Left lung (tissue), 4 donors: ENCODE measurements at regions not wholly inside any gene's neighbourhood (a gene's known extent, or its start where the extent isn't known, plus 50 kb on each side); places are given as distances from the start of the nearest gene placed in this dataset.
"Not testable (repeated sequence)": the region's sequence is repeated elsewhere in the genome, so short reads cannot be mapped to it uniquely, and the experiment has no call there.

Source experiments
- ATAC-seq: fragments of 200-7000 bp; cut with Tn5 transposase; one replicate; pipeline ENCODE4 v1.9.1; 2020; ENCODE audit warnings: moderate library complexity
- DNase-seq, 4 donors: peaks; one replicate each; pipeline ENCODE4 v3.0.0-alpha.2; 2013 to 2020
- H3K27ac ChIP-seq, 2 donors: fragments of 200-600 bp; sonication (generic) in 1 of 2; one replicate each; pipeline versions ENCODE4 v1.5.0 to v1.8.0; 2020 to 2021
- H3K27me3 ChIP-seq, 2 donors: fragments of 200-600 bp; sonication (generic) in 1 of 2; one replicate each; pipeline versions ENCODE4 v1.5.0 to v1.8.0; 2020 to 2021
- H3K36me3 ChIP-seq, 2 donors: fragments of 200-600 bp; sonication (generic) in 1 of 2; one replicate each; pipeline versions ENCODE4 v1.5.0 to v1.8.0; 2020 to 2021
- H3K4me1 ChIP-seq, 2 donors: fragments of 200-600 bp; one replicate each; pipeline ENCODE4 v1.8.0; 2021
- H3K4me3 ChIP-seq, 2 donors: fragments of 200-600 bp; sonication (generic) in 1 of 2; one replicate each; pipeline versions ENCODE4 v1.5.0 to v1.8.0; 2020 to 2021; ENCODE audit warnings: mild to moderate bottlenecking in 1 of 2
- H3K9me3 ChIP-seq, 2 donors: fragments of 200-600 bp; sonication (generic) in 1 of 2; one replicate each; pipeline versions ENCODE4 v1.5.0 to v1.8.0; 2020 to 2021
- CTCF ChIP-seq, 2 donors: fragments of 200-600 bp; sonication (generic) in 1 of 2; IDR thresholded peaks; one replicate each; pipeline versions ENCODE4 v1.5.0 to v1.8.0; 2021; ENCODE audit warnings: antibody characterized with exemption in 2 of 2
- intact Hi-C, 2 donors: fragments of 100-400 bp; cut with DNase I; formaldehyde crosslinking; loops; one replicate each; pipeline versions ENCODE4 v1.11.2 to v1.14.2; 2022
- donor health status: DM: no; HTN: yes; CAD: no.
- donor health status: DM: no; HTN: no; CAD: no.

- peaks cover 0 to 5% of the 10 kb centered on the region in 2 donors for H3K9me3 ChIP-seq
- H3K27ac ChIP-seq: no peak overlapping the region
- peak in 1 of 4 donors; percentile 69 for DNase-seq
- H3K4me3 ChIP-seq: no peak overlapping the region
- no peaks in the 10 kb centered on the region for H3K27me3 ChIP-seq
- no peak for TF ChIP-seq CTCF (IDR thresholded peaks at IDR 0.05)
- no peaks in the 10 kb centered on the region for H3K4me1 ChIP-seq
- H3K36me3 ChIP-seq: no peaks in the 10 kb centered on the region
- intact Hi-C loops: no loop called here
- ATAC-seq: no peak
Observed at GRCh38 chr11:23884341-23884740, 612.5 kb upstream of the LUZP2 start.

GRCh38 chr11:23885801-23886200 lies 611.1 kb upstream of the LUZP2 start:
- peaks cover 0 to 5% of the 10 kb centered on the region in 2 donors for H3K9me3 ChIP-seq
- ATAC-seq (no peak), DNase-seq (no peak)
- H3K36me3 ChIP-seq: no peaks in the 10 kb centered on the region
- no peaks in the 10 kb centered on the region for H3K27me3 ChIP-seq
- no peaks in the 10 kb centered on the region for H3K4me1 ChIP-seq
- no peak overlapping the region for H3K4me3 ChIP-seq
- H3K27ac ChIP-seq: no peak overlapping the region
- no peak for TF ChIP-seq CTCF (IDR thresholded peaks at IDR 0.05)
- intact Hi-C loops: no loop called here

GRCh38 chr11:23887122-23887521 lies 609.7 kb upstream of the LUZP2 start:
- H3K4me3 ChIP-seq, H3K4me1 ChIP-seq, intact Hi-C loops, H3K9me3 ChIP-seq, DNase-seq, H3K27ac ChIP-seq, ATAC-seq, H3K27me3 ChIP-seq, H3K36me3 ChIP-seq: not testable (repeated sequence)

DNA sequence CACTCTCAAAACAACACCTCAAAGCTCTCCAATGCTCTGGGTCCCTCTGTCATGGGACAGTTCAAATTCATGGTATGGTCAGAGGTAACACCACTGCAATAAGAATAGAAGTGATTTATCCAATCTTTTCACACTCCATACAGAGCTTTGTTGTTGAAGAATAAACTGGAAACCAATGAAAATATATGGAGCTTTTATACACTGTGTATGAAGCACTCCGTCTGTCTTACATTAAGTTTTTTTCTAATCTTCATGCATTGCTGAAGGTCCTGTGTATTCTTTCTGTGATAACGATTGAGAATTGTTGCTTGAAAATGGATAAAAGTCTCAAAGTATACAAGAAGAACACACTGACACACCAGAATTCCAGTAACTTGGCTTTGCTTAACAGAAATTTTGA lies 603.7 kb upstream of the LUZP2 start:
- H3K27me3 ChIP-seq: no peaks in the 10 kb centered on the region
- intact Hi-C loops: no loop called here
- no peak for DNase-seq
- no peak overlapping the region for H3K4me3 ChIP-seq
- H3K9me3 ChIP-seq: peaks cover 0 to 4% of the 10 kb centered on the region in 2 donors
- no peak for ATAC-seq
- H3K27ac ChIP-seq: no peak overlapping the region
- TF ChIP-seq CTCF (IDR thresholded peaks at IDR 0.05): no peak
- H3K36me3 ChIP-seq: no peaks in the 10 kb centered on the region
- H3K4me1 ChIP-seq: no peaks in the 10 kb centered on the region

DNA sequence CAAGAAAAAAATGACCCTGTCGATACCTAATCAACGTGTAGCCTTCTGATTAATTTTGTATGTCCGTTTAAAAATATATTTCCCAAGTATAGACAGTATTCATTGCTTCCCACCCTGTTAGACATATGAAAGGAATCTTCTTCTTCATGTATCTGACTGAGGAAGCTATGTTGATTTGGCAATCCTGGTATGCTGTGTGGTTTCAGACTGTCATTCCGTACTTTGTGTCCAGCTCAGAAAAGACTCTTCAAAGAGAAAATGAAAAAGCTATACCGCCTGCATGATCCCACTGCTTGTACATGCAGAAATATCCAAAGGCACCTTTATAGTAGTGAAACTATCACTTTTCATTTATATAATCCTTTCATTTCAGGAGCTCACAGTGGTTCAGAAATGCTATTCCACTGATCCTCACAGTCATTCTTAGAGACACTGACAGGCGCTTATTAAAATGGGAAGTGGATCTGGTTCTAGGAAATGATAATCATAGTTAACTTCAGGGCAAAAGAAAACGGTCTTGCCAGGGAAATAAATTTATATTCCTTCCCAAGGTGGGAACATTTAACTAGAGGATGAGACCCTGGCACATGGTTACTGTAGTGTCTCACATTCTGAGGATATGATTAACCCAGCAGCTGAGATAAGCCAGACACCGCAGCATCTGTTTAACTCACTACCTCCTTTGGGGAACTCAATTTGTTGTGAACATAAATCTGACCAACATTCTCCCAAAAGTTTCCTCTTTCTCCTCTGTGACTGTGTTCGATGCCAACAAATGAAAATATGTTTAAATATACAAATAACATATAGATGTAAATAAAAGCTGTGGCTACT lies 599.2 kb upstream of the LUZP2 start:
- Histone ChIP-seq H3K27me3 (no peaks in the 10 kb centered on the region), H3K4me3 (no peak overlapping the region), H3K9me3 (no peaks in the 10 kb centered on the region), H3K4me1 (no peaks in the 10 kb centered on the region), H3K27ac (no peak overlapping the region), H3K36me3 (no peaks in the 10 kb centered on the region)
- intact Hi-C loops: no loop called here
- ATAC-seq: no peak
- TF ChIP-seq CTCF (IDR thresholded peaks at IDR 0.05): no peak
- no peak for DNase-seq
